CD14-positive monocyte (primary cell): ENCODE measurements at regions not wholly inside any gene's neighbourhood (a gene's known extent, or its start where the extent isn't known, plus 50 kb on each side); places are given as distances from the start of the nearest gene placed in this dataset.

ENCODE experiments used
- DNase-seq, 3 donors: peaks; one replicate each; pipeline ENCODE4 v3.0.0-alpha.2; 2011 to 2022
- H2AFZ ChIP-seq: 2 replicates; pipeline ENCODE4 v1.6.0; 2012; ENCODE audit warnings: mild to moderate bottlenecking, low read depth, low read length, inconsistent platforms; ENCODE audit not compliant: insufficient read depth, poor library complexity, severe bottlenecking
- H3K27ac ChIP-seq, 2 donors: 1 replicate in 1 of 2; 2 replicates in 1 of 2; pipeline ENCODE4 v1.5.1; 2012 to 2013; ENCODE audit warnings: low read length in 2 of 2, control low read depth in 1 of 2, inconsistent platforms in 1 of 2, low read depth in 1 of 2, mild to moderate bottlenecking in 1 of 2
- H3K27me3 ChIP-seq, 2 donors: one replicate each; pipeline versions ENCODE4 v1.6.0 to v1.6.1; 2011 to 2013; ENCODE audit warnings: low read length in 2 of 2; ENCODE audit not compliant: control insufficient read depth in 2 of 2, insufficient read depth in 2 of 2
- H3K36me3 ChIP-seq, 2 donors: replicated peaks in 1 of 2; 1 replicate in 1 of 2; 2 replicates in 1 of 2; pipeline versions ENCODE4 v1.5.1 to v1.6.1; 2012 to 2013; ENCODE audit warnings: low read length in 2 of 2, control low read depth in 1 of 2, inconsistent platforms in 1 of 2, mild to moderate bottlenecking in 1 of 2; ENCODE audit not compliant: insufficient read depth in 2 of 2, control insufficient read depth in 1 of 2
- H3K4me1 ChIP-seq, 2 donors: 1 replicate in 1 of 2; 2 replicates in 1 of 2; pipeline versions ENCODE4 v1.5.1 to v1.6.1; 2012 to 2013; ENCODE audit warnings: low read length in 2 of 2, control low read depth in 1 of 2, inconsistent platforms in 1 of 2, mild to moderate bottlenecking in 1 of 2, moderate library complexity in 1 of 2; ENCODE audit not compliant: insufficient read depth in 2 of 2, control insufficient read depth in 1 of 2
- H3K4me2 ChIP-seq: replicated peaks from 2 replicates; pipeline ENCODE3; 2012; ENCODE audit warnings: low read length, moderate library complexity, mild to moderate bottlenecking; ENCODE audit not compliant: poor library complexity, severe bottlenecking; ENCODE audit errors: extremely low read depth
- H3K4me3 ChIP-seq, 3 experiments: fragments of 200-600 bp in 1 of 3; sonication (generic) in 1 of 3; replicated peaks in 1 of 3; 1 replicate in 2 of 3; 2 replicates in 1 of 3; pipeline ENCODE4 v1.5.1; 2011 to 2013; ENCODE audit warnings: low read length in 3 of 3, mild to moderate bottlenecking in 3 of 3, control low read depth in 2 of 3, low read depth in 2 of 3, inconsistent platforms in 1 of 3, moderate library complexity in 1 of 3
- H3K79me2 ChIP-seq: 2 replicates; pipeline ENCODE4 v1.6.0; 2012; ENCODE audit warnings: mild to moderate bottlenecking, control low read depth, inconsistent platforms, low read length, moderate library complexity; ENCODE audit not compliant: insufficient read depth
- H3K9ac ChIP-seq: 2 replicates; pipeline ENCODE4 v1.6.0; 2017; ENCODE audit warnings: low read length, mild to moderate bottlenecking; ENCODE audit not compliant: insufficient read depth, poor library complexity, severe bottlenecking
- H3K9me3 ChIP-seq, 2 donors: replicated peaks in 1 of 2; 1 replicate in 1 of 2; 2 replicates in 1 of 2; pipeline versions ENCODE4 v1.5.1 to v1.6.1; 2012 to 2013; ENCODE audit warnings: low read length in 2 of 2, control low read depth in 1 of 2; ENCODE audit not compliant: control insufficient read depth in 1 of 2, insufficient read depth in 1 of 2
- H4K20me1 ChIP-seq: 2 replicates; pipeline ENCODE4 v1.6.0; 2012; ENCODE audit warnings: mild to moderate bottlenecking, low read length, control low read depth, moderate library complexity; ENCODE audit not compliant: insufficient read depth
- H3K27ac Mint-ChIP-seq, 7 donors: one replicate each; pipeline ENCODE4 v1.8.0; 2020; ENCODE audit warnings: mild to moderate bottlenecking in 7 of 7, mixed read lengths in 7 of 7, moderate library complexity in 6 of 7, inconsistent platforms in 2 of 7
- H3K27me3 Mint-ChIP-seq, 3 donors: one replicate each; pipeline ENCODE4 v1.8.0; 2021 to 2022; ENCODE audit warnings: low read depth in 3 of 3, mild to moderate bottlenecking in 3 of 3, mixed read lengths in 3 of 3, moderate library complexity in 3 of 3, inconsistent platforms in 1 of 3
- H3K36me3 Mint-ChIP-seq, 2 donors: one replicate each; pipeline ENCODE4 v1.8.0; 2020; ENCODE audit warnings: mixed read lengths in 2 of 2, inconsistent platforms in 1 of 2, mild to moderate bottlenecking in 1 of 2
- H3K4me1 Mint-ChIP-seq: one replicate; pipeline ENCODE4 v1.8.0; 2020; ENCODE audit warnings: mild to moderate bottlenecking, mixed read lengths
- H3K4me3 Mint-ChIP-seq, 2 donors: one replicate each; pipeline ENCODE4 v1.8.0; 2020; ENCODE audit warnings: mild to moderate bottlenecking in 2 of 2, mixed read lengths in 2 of 2, moderate library complexity in 1 of 2
- H3K9me3 Mint-ChIP-seq, 7 donors: one replicate each; pipeline ENCODE4 v1.8.0; 2020 to 2022; ENCODE audit warnings: mixed read lengths in 7 of 7, mild to moderate bottlenecking in 6 of 7, moderate library complexity in 6 of 7, inconsistent platforms in 2 of 7
- WGBS: methylation state at CpG from one replicate; pipeline ENCODE4 v1.1.5; 2013; ENCODE audit warnings: missing lambda C conversion rate; ENCODE audit not compliant: insufficient coverage; 5-methylcytosine and 5-hydroxymethylcytosine counted together
- intact Hi-C, 2 donors: fragments of 100-400 bp; cut with micrococcal nuclease; formaldehyde crosslinking; loops; one replicate each; pipeline versions ENCODE4 v1.15.0 to v1.15.1; 2023
- TF ChIP-seq, protein P1 (sequence below): fragments of 200-600 bp; IDR thresholded peaks from one replicate; pipeline ENCODE4 v1.8.0; 2022; ENCODE audit warnings: antibody characterized with exemption, mild to moderate bottlenecking

DNA sequence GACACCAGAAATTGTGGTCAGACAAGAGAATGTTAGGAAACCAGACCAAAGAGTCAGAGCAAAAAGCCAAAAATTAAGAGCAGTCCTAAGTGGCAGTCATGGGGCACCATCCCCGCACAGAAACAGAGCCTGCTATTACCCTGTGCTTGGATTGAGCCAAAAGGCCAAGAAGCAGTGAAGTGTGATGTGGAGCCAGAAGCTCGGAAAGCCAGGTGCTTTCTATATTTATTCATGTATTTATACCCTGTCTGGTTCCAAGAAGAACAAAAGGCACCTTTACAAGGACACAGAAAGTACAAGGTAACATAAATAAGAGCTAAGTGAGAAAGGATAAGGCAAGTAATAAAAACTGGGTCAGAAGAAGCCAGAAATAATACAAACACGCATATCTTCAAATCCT is 336.2 kb upstream of the CNR1 start:
- Histone ChIP-seq H2AFZ (no peak overlapping the region), H3K36me3 (no peaks in the 10 kb centered on the region), H3K9me3 (peaks cover 0 to 20% of the 10 kb centered on the region in 2 donors), H3K27me3 (no peaks in the 10 kb centered on the region), H3K27ac (no peak overlapping the region), H3K4me2 (no peak overlapping the region), H3K79me2 (no peaks in the 10 kb centered on the region), H3K4me3 (no peak overlapping the region), H4K20me1 (no peaks in the 10 kb centered on the region), H3K9ac (no peak overlapping the region), H3K4me1 (no peaks in the 10 kb centered on the region)
- Mint-ChIP-seq H3K27me3 (peaks cover 0 to 3% (median 1%) of the 10 kb centered on the region in 3 donors), H3K4me3 (no peak overlapping the region), H3K27ac (peak overlapping the region in 1 of 7 donors; percentile 3), H3K9me3 (peaks cover 10 to 26% (median 17%) of the 10 kb centered on the region in 7 donors), H3K36me3 (no peaks in the 10 kb centered on the region), H3K4me1 (no peaks in the 10 kb centered on the region)
- TF ChIP-seq, protein P1, sequence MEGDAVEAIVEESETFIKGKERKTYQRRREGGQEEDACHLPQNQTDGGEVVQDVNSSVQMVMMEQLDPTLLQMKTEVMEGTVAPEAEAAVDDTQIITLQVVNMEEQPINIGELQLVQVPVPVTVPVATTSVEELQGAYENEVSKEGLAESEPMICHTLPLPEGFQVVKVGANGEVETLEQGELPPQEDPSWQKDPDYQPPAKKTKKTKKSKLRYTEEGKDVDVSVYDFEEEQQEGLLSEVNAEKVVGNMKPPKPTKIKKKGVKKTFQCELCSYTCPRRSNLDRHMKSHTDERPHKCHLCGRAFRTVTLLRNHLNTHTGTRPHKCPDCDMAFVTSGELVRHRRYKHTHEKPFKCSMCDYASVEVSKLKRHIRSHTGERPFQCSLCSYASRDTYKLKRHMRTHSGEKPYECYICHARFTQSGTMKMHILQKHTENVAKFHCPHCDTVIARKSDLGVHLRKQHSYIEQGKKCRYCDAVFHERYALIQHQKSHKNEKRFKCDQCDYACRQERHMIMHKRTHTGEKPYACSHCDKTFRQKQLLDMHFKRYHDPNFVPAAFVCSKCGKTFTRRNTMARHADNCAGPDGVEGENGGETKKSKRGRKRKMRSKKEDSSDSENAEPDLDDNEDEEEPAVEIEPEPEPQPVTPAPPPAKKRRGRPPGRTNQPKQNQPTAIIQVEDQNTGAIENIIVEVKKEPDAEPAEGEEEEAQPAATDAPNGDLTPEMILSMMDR, result no peak
- intact Hi-C loops, result no loop called here
- 100% methylated on average over 1 of the region's 3 CpGs for WGBS
- DNase-seq, result no peak

DNA sequence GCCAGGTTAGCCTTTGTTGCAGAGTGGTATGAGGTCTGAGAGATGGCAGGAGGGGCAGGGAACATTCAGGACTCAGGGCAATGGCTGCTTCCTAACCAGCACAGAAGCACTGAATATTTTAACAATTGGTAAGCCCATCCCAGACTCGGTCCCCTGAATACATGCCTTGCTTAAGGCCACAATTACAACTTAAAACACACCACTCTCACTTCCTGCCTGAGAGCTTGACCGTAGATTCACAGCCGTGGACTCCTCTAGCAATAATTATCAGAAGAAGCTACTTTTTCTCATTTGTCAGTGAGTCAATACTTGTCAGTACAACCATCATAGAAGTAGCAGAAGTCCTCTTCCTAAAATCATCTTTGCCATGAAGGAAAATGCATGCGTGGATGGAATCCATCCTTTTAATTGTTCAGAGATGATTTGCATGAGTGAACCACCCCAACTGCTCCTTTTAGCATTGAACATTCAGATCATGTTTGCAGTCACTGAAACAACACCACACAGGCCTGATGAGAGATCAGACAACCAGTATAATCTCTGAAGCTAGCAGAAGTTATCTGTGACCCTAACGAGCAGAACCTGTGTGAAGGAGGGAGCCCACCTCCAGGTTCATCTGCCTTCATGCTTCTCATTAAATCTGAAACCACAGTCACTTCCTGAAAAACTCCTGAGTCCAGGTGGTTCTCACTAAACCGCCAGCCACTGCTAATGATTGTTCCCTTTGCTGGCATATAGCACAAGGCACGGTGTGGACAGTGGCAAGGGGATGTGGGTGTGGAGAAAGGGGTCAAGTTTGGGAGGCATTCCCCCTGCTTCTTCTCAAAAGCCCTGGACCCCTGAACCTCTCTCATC is 333.9 kb upstream of the CNR1 start:
- H3K27ac ChIP-seq, result no peak overlapping the region
- no peak overlapping the region for H3K4me3 ChIP-seq
- H3K4me2 ChIP-seq, result no peak overlapping the region
- H3K9ac ChIP-seq, result no peak overlapping the region
- Mint-ChIP-seq H3K36me3 (no peaks in the 10 kb centered on the region), H3K9me3 (peaks cover 5 to 20% (median 11%) of the 10 kb centered on the region in 7 donors), H3K4me3 (no peak overlapping the region), H3K27ac (no peak overlapping the region), H3K27me3 (peaks cover 0 to 1% (median 1%) of the 10 kb centered on the region in 3 donors), H3K4me1 (no peaks in the 10 kb centered on the region)
- no peaks in the 10 kb centered on the region for H3K4me1 ChIP-seq
- TF ChIP-seq, protein P1, result no peak
- no peaks in the 10 kb centered on the region for H3K79me2 ChIP-seq
- WGBS, result 89% methylated on average over 3 of the region's 7 CpGs
- H3K27me3 ChIP-seq, result no peaks in the 10 kb centered on the region
- DNase-seq, result no peak
- H3K9me3 ChIP-seq, result peaks cover 0 to 13% of the 10 kb centered on the region in 2 donors
- intact Hi-C loops, result no loop called here
- H2AFZ ChIP-seq, result no peak overlapping the region
- H4K20me1 ChIP-seq, result no peaks in the 10 kb centered on the region
- no peaks in the 10 kb centered on the region for H3K36me3 ChIP-seq
